Endothelial cell of umbilical vein (primary cell): ENCODE measurements at regions not wholly inside any gene's neighbourhood (a gene's known extent, or its start where the extent isn't known, plus 50 kb on each side); places are given as distances from the start of the nearest gene placed in this dataset.

Source experiments
- EZH2 ChIP-seq: IDR thresholded peaks from 2 replicates; pipeline ENCODE4 v1.6.1; 2012; ENCODE audit warnings: borderline replicate concordance, low read depth, mild to moderate bottlenecking, moderate library complexity, low read length, inconsistent platforms; ENCODE audit not compliant: severe bottlenecking
- JUN ChIP-seq: IDR thresholded peaks from 2 replicates; pipeline ENCODE4 v1.6.1; 2011; ENCODE audit warnings: borderline replicate concordance, low read depth; ENCODE audit not compliant: insufficient read length, insufficient read depth
- MYC ChIP-seq: IDR thresholded peaks from one replicate; pipeline ENCODE4 v1.6.1; 2011; ENCODE audit warnings: mild to moderate bottlenecking, low read depth, low read length
- POLR2A ChIP-seq: IDR thresholded peaks from 2 replicates; pipeline ENCODE4 v1.6.1; 2012; ENCODE audit warnings: low read depth, mild to moderate bottlenecking, control low read depth, low read length
- POLR2AphosphoS5 ChIP-seq: IDR thresholded peaks from 2 replicates; pipeline ENCODE4 v1.6.1; 2012; ENCODE audit warnings: low read depth, mild to moderate bottlenecking, control low read depth, low read length, moderate library complexity; ENCODE audit not compliant: insufficient read depth
- TF ChIP-seq, protein P1 (sequence below), 2 donors: IDR thresholded peaks; 1 replicate in 1 of 2; 2 replicates in 1 of 2; pipeline ENCODE4 v1.5.1; 2011; ENCODE audit warnings: low read length in 2 of 2, mild to moderate bottlenecking in 2 of 2, moderate library complexity in 2 of 2, control low read depth in 1 of 2, inconsistent platforms in 1 of 2, low read depth in 1 of 2; ENCODE audit not compliant: insufficient read depth in 1 of 2; ENCODE audit errors: extremely low read depth in 1 of 2
- TF ChIP-seq, protein P2 (sequence below): IDR thresholded peaks from 2 replicates; pipeline ENCODE4 v1.6.1; 2011; ENCODE audit not compliant: insufficient read depth, insufficient read length

DNA sequence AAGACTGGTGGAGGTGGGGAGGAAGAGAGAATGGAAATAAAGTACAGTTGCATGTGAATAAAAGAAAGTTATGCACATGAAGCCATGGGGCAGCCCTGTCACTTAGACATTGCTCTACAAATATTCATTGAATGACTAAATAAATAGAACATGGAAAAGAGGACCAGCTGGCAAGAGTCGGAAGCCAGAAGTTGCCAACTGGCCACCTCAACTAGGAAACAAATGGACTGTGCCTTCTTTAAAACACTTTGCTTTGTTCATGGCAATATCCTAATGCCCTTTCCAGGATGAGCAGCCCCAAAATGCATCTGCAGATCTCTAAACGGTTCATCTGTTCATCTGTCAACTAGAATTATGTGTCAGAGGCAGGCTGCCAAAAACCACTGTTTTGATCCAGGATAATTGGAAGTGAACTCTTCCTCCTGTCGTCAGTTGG, 157.3 kb downstream of the NOC3L start:
- TF ChIP-seq, protein P1, sequence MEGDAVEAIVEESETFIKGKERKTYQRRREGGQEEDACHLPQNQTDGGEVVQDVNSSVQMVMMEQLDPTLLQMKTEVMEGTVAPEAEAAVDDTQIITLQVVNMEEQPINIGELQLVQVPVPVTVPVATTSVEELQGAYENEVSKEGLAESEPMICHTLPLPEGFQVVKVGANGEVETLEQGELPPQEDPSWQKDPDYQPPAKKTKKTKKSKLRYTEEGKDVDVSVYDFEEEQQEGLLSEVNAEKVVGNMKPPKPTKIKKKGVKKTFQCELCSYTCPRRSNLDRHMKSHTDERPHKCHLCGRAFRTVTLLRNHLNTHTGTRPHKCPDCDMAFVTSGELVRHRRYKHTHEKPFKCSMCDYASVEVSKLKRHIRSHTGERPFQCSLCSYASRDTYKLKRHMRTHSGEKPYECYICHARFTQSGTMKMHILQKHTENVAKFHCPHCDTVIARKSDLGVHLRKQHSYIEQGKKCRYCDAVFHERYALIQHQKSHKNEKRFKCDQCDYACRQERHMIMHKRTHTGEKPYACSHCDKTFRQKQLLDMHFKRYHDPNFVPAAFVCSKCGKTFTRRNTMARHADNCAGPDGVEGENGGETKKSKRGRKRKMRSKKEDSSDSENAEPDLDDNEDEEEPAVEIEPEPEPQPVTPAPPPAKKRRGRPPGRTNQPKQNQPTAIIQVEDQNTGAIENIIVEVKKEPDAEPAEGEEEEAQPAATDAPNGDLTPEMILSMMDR (IDR thresholded peaks at IDR 0.05; ENCODE audit: extremely low read depth in 1 of 2, insufficient read depth in 1 of 2, low read depth in 1 of 2, low read length in 2 of 2) = no peak
- TF ChIP-seq POLR2A (no peak), EZH2 (no peak), POLR2AphosphoS5 (no peak), JUN (no peak), MYC (no peak)
- TF ChIP-seq, protein P2, sequence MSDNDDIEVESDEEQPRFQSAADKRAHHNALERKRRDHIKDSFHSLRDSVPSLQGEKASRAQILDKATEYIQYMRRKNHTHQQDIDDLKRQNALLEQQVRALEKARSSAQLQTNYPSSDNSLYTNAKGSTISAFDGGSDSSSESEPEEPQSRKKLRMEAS = no peak
